GM23248 (cell line): ENCODE measurements at regions not wholly inside any gene's neighbourhood (a gene's known extent, or its start where the extent isn't known, plus 50 kb on each side); places are given as distances from the start of the nearest gene placed in this dataset.

Experiments
- EZH2 ChIP-seq: fragments of 200-600 bp; sonication (generic); IDR thresholded peaks from 2 replicates; pipeline ENCODE4 v1.6.1; 2018; ENCODE audit warnings: antibody characterized with exemption, mild to moderate bottlenecking; ENCODE audit not compliant: insufficient read depth, poor library complexity, severe bottlenecking
- EZH2phosphoT487 ChIP-seq: fragments of 200-600 bp; sonication (generic); IDR thresholded peaks from 2 replicates; pipeline ENCODE4 v1.6.1; 2018; ENCODE audit warnings: antibody characterized with exemption, moderate library complexity, mild to moderate bottlenecking, low read depth; ENCODE audit not compliant: insufficient read depth

- TF ChIP-seq EZH2 (no peak), EZH2phosphoT487 (no peak)
Observed at GRCh38 chr4:187432310-187432709, 563.3 kb upstream of the ZFP42 start.
